CD4-positive, alpha-beta T cell treated with Interleukin-17A for 1 hour (primary cell): ENCODE measurements at regions not wholly inside any gene's neighbourhood (a gene's known extent, or its start where the extent isn't known, plus 50 kb on each side); places are given as distances from the start of the nearest gene placed in this dataset.

Experiments used
- DNase-seq: peaks from one replicate; pipeline ENCODE4 v3.0.0-alpha.2; 2020

DNA sequence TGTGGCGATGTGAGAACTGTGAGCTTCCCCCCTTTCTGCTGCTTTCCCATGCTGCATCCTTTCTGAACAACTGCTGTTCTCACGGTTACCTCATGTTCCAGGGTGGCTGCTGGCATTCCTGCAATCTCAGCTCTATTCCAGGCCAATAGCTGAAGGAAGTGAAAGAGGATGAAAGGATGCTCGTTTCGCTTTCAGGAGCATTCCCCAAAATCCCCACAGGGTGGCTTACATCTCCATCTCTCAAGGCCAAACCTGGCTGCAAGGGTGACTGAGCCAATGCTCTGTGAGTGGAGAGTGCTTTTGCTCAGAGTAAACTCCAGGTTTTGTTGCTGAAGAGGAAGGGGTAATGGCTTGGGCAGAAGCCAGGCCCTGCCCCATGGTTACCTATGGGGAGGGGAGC lies 848.2 kb downstream of the BRD1 start:
- no peak for DNase-seq

GRCh38 chr22:48976556-48977535 lies 850.8 kb downstream of the BRD1 start:
- no peak for DNase-seq

DNA sequence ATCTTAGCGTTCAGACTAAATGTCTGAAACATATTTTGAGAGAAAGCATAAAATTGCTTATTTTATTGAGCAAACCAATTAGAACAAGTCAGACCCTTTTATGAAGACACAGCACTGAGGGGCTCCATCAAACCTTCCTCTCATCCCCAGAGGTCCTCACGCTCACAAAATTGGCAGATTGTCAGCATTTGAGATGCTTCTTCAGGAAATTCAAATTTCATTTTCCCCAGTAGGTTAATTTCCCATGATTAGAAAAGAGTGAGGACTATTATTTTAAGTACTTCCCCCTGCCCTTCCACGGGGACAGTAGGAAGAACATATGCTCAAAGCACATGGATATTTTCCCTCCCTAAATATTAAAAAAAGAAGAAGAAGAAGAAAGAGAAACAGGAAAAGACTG lies 851.8 kb downstream of the BRD1 start:
- DNase-seq: no peak

- no peak for DNase-seq
Measured at GRCh38 chr22:48975316-48975741, 852.3 kb downstream of the BRD1 start.

DNA sequence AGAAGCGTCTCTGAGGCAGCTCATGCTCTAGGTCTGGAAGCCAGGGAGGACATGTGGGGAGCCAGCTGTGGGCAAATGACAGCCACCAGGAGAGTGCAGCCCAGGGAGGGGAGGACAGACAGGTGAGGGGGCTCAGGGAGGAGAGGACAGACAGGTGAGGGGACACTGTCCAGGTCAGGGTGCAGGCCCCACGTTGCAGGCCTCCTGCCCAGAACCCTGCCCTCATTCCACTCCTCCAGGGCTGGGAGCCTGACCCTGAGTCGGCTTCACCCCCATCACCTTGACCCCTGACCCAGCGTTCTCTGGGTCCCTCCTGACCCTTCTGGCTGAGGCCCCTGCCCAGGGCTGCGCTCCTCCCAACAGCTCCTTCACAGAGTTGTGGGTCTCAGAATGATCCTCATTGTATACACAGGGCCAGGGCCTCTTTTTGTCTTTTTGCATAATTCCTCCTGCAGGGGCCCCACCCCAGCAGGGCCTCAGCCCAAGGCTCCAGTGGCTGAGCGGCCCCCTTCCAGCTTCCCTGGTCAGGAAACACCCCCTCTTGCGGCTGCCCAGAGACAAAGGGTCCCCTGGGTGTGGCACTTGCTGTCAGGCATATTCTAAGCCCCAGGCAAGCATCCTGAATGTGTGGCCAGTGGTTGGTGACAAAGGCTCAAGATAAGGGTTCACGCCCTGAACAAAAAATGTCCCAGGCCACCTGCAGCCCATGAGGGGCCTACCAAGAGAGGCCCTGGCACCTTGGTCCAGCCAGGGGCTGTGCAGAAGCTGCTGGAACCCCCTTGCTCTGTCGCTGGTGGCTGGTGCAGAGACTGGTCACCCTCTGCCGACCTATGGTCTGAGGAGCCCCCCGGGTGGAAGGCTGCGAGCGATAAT lies 853.0 kb downstream of the BRD1 start:
- no peak for DNase-seq

DNA sequence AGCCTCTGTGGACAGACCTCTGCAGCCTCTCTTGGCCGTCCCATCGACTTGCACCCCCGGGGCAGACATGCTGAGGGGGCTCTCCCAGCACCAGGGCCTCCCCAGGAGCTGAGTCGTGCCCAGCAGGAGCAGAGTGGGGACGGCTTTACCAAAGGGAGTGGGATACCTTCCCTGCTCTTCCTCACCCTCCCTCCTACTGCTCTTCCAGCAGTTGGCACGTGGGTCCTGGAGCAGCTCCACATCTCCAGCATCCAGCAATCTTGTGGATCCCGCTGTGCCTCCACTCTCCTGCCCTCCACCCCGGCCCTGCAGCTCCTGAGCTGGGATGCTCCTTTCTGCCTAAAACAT lies 854.0 kb downstream of the BRD1 start:
- DNase-seq: no peak

- DNase-seq: no peak
Measured at GRCh38 chr22:48972979-48973693, 854.5 kb downstream of the BRD1 start.

- no peak for DNase-seq
Measured at GRCh38 chr22:48968201-48968959, 859.3 kb downstream of the BRD1 start.

DNA sequence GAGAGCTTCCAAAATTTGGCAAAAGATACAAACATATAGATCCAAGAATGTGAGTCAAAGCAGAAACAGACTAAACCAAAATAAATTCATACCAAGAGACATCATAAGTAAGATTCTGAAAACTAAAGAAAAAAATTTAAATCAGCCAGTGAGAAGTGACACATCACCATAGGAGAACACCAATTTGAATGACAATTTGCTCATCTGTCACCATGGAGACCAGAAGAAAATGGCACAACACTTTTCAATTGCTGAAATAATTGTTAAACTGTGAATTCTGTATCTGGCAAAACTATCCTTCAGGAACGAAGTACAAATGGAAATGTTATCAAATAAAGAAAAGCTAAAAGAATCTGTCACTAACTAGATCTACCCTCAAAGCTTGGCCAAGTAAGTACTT lies 864.3 kb downstream of the BRD1 start:
- no peak for DNase-seq

DNA sequence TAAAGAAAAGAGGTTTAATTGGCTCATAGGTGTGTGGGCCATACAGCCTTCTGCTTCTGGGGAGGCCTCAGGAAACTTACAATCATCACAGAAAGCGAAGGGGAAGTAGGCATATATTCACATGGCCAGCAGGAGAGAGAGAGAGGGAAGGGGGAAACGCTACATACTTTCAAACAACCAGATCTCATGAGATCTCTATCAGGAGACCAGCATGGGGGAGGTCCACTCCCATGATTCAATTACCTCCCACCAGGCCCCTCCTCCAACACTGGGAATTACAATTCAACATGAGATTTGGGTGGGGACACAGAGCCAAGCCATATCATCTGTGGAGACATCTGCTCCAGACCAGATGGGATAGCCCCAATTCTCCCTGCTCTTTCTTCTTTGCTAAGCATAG lies 866.0 kb downstream of the BRD1 start:
- DNase-seq: no peak

GRCh38 chr22:48960980-48961660 lies 866.6 kb downstream of the BRD1 start:
- DNase-seq: no peak

DNA sequence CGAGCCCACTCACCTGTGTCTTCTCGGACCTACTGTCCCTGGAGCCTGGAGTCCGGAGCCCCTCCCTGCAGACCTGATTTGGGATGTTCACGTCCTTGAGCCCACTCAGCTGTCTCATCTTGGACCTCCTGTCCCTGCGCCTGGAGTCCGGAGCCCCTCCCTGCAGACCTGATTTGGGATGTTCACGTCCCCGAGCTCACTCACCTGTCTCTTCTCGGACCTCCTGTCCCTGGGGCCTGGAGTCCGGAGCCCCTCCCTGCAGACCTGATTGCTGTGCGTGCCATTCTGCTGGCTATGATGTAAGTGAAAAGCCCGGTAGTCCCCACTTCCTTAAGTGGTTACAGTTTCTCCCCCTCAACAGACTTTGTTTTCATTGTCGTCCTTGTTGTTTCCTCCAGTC lies 867.1 kb downstream of the BRD1 start:
- DNase-seq: no peak

DNA sequence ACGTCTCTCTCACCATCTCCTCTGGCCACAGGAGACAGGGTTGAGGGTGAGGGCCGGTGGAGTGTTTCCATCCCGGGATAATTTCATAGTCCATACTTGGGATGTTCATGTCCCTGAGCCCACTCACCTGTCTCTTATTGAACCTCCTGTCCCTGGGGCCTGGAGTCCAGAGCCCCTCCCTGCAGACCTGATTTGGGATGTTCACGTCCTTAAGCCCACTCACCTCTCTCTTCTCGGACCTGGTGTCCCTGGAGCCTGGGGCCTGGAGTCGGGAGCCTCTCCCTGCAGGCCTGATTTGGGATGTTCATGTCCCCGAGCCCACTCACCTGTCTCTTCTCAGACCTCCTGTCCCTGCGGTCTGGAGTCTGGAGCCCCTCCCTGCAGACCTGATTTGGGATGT lies 868.2 kb downstream of the BRD1 start:
- no peak for DNase-seq

GRCh38 chr22:48957987-48958321 lies 869.7 kb downstream of the BRD1 start:
- no peak for DNase-seq

DNA sequence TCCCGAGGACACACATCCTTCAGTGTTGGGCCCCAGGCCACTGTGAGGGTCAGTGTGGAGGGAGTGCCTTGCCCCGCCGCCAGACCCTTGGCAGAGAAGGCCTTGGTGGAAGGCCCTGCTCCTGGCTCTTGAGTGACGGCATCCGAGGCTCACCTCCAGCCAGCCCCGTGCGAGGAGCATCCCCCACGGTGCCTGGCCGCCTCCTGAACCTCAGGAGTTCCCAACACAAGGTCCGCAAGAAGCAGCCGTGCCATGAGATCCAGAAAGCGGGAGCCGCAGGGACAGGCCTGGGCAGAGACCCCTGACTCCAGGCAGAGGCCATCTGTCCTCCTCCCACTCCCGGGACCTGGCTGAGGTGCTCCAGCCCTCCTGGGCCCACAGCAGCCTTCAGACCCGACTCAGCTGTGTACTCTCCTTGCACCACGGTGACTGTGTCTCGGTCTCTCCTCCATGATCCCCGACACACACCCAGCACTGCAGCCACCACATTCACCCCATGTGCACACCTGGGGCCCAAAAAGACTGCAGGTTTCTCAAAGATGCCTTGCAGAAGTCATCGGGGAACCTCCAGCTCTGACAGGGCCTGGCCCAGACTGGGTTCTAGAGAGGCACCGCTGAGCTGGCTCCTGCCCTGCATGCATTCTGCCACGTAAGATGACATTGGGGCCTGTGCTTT lies 870.2 kb downstream of the BRD1 start:
- no peak for DNase-seq

GRCh38 chr22:48955351-48956311 lies 872.0 kb downstream of the BRD1 start:
- no peak for DNase-seq

GRCh38 chr22:48954781-48955311 lies 872.8 kb downstream of the BRD1 start:
- no peak for DNase-seq

- no peak for DNase-seq
Measured at GRCh38 chr22:48953830-48954229, 873.8 kb downstream of the BRD1 start.

DNA sequence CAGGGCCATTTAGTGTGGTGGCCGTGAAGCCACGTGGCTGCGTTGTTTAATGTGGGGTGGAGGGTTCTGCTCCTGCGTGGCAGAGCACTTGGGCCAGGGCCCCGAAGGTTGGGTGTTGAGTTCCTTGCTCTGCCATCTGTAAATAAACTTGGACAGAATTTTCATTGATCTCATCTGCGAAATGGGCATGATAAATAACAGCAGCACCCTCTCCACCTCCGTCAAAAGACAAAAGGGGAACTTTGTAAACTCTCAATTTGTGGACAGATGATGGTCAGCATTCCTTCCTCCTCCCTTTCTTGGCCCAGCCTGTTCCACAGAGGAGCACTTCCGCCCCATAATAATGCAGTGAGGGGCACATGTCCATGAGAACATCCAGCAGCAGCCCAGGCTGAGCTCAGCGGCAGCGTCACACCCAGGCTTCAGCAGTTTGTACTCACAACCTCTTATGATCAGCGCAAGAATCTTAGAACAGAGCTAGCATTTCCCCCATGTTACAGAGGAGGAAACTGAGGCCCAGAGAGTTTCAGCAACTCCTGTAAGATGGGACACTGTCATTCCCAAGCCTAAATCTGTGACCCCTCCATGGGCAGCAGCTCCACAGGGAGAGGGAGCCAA lies 874.5 kb downstream of the BRD1 start:
- no peak for DNase-seq
